ENCODE measurements at regions not wholly inside any gene's neighbourhood (a gene's known extent, or its start where the extent isn't known, plus 50 kb on each side); places are given as distances from the start of the nearest gene placed in this dataset.

DNA sequence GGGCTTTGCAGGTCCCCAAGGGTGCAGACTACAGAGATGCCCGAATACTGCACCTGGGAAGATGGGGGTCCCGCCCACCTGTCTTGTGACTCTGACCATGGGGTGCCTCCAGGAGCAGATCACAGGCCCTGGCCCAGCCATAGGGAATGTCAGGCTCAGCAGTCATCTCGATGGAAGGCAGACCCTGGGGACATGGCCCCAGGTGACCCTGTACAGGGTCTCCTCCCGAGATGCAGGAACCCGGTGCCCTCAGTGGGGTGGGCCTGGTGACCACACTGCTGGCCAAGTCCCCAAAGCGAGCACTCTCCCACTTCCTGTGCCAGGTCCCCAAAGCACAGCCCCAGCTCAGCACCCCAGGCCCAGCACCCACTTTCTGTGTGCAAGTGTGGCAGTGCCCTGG, 903.7 kb upstream of the USP15 start:
- no peak for DNase-seq

GRCh38 chr12:61357496-61357895, 902.7 kb upstream of the USP15 start:
- H3K4me3 ChIP-seq, result no peak overlapping the region
- TF ChIP-seq, protein P1, sequence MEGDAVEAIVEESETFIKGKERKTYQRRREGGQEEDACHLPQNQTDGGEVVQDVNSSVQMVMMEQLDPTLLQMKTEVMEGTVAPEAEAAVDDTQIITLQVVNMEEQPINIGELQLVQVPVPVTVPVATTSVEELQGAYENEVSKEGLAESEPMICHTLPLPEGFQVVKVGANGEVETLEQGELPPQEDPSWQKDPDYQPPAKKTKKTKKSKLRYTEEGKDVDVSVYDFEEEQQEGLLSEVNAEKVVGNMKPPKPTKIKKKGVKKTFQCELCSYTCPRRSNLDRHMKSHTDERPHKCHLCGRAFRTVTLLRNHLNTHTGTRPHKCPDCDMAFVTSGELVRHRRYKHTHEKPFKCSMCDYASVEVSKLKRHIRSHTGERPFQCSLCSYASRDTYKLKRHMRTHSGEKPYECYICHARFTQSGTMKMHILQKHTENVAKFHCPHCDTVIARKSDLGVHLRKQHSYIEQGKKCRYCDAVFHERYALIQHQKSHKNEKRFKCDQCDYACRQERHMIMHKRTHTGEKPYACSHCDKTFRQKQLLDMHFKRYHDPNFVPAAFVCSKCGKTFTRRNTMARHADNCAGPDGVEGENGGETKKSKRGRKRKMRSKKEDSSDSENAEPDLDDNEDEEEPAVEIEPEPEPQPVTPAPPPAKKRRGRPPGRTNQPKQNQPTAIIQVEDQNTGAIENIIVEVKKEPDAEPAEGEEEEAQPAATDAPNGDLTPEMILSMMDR (IDR thresholded peaks at IDR 0.05), result no peak
- TF ChIP-seq POLR2A (IDR thresholded peaks at IDR 0.05) (no peak), POLR2AphosphoS5 (IDR thresholded peaks at IDR 0.05) (no peak), EP300 (IDR thresholded peaks at IDR 0.05) (no peak)
- H3K9me3 ChIP-seq, result no peaks in the 10 kb centered on the region
- no peaks in the 10 kb centered on the region for H3K4me1 ChIP-seq
- 88 to 91% methylated on average over 4 of the region's 4 CpGs for WGBS, 2 donors
- intact Hi-C loops (cut with DNase I), result no loop called here
- H3K36me3 ChIP-seq, result no peaks in the 10 kb centered on the region
- H3K27me3 ChIP-seq, result no peaks in the 10 kb centered on the region
- H3K27ac ChIP-seq, result no peak overlapping the region
- no peak for DNase-seq

More for the DNA sequence above, 903.7 kb upstream of the USP15 start:
- H3K9me3 ChIP-seq, result no peaks in the 10 kb centered on the region
- no peaks in the 10 kb centered on the region for H3K36me3 ChIP-seq
- H3K4me3 ChIP-seq, result no peak overlapping the region
- no peak overlapping the region for H3K27ac ChIP-seq
- no peaks in the 10 kb centered on the region for H3K4me1 ChIP-seq
- no peaks in the 10 kb centered on the region for H3K27me3 ChIP-seq
- intact Hi-C loops (cut with DNase I), result no loop called here
- TF ChIP-seq POLR2A (IDR thresholded peaks at IDR 0.05) (no peak), POLR2AphosphoS5 (IDR thresholded peaks at IDR 0.05) (no peak), EP300 (IDR thresholded peaks at IDR 0.05) (no peak)
- TF ChIP-seq, protein P1 (IDR thresholded peaks at IDR 0.05), result no peak
- WGBS, 2 donors, result 87 to 90% methylated on average over 6 of the region's 6 CpGs

DNA sequence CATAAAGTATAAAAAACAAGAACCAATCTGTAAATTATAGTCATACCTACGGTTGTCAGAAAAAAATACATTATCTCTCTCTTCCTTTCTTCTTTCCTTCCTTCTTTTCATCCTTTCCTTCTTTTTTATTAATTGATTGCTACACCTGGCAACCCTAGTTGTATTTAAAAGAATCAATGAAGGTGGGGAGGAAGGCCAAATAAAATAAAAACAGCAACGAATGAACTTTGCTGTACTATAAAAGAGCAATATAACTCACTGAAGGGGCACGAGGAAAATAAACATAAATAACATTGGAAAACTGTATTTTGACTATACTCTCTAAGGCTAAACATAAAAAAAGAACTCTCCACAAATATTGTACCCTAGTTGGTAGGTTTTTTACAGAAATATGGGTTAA, 898.2 kb upstream of the USP15 start:
- no peaks in the 10 kb centered on the region for H3K36me3 ChIP-seq
- no peaks in the 10 kb centered on the region for H3K4me1 ChIP-seq
- WGBS, 2 donors, result 45 to 72% methylated on average over 3 of the region's 3 CpGs
- H3K4me3 ChIP-seq, result no peak overlapping the region
- no peak overlapping the region for H3K27ac ChIP-seq
- TF ChIP-seq EP300 (IDR thresholded peaks at IDR 0.05) (no peak), POLR2AphosphoS5 (IDR thresholded peaks at IDR 0.05) (no peak), POLR2A (IDR thresholded peaks at IDR 0.05) (no peak)
- TF ChIP-seq, protein P1 (IDR thresholded peaks at IDR 0.05), result no peak
- H3K27me3 ChIP-seq, result no peaks in the 10 kb centered on the region
- no peaks in the 10 kb centered on the region for H3K9me3 ChIP-seq
- intact Hi-C loops (cut with DNase I), result no loop called here
- DNase-seq, result no peak

GRCh38 chr12:61365001-61365400, 895.2 kb upstream of the USP15 start:
- H3K4me3 ChIP-seq, result no peak overlapping the region
- DNase-seq, result no peak
- no peaks in the 10 kb centered on the region for H3K27me3 ChIP-seq
- H3K27ac ChIP-seq, result no peak overlapping the region
- H3K4me1 ChIP-seq, result no peaks in the 10 kb centered on the region
- whole genome bisulfite sequencing, 2 donors, result 39 to 49% methylated on average over 1 of the region's 1 CpG
- TF ChIP-seq POLR2A (IDR thresholded peaks at IDR 0.05) (no peak), POLR2AphosphoS5 (IDR thresholded peaks at IDR 0.05) (no peak), EP300 (IDR thresholded peaks at IDR 0.05) (no peak)
- TF ChIP-seq, protein P1 (IDR thresholded peaks at IDR 0.05), result no peak
- H3K9me3 ChIP-seq, result no peaks in the 10 kb centered on the region
- H3K36me3 ChIP-seq, result no peaks in the 10 kb centered on the region
- intact Hi-C loops (cut with DNase I), result no loop called here

DNA sequence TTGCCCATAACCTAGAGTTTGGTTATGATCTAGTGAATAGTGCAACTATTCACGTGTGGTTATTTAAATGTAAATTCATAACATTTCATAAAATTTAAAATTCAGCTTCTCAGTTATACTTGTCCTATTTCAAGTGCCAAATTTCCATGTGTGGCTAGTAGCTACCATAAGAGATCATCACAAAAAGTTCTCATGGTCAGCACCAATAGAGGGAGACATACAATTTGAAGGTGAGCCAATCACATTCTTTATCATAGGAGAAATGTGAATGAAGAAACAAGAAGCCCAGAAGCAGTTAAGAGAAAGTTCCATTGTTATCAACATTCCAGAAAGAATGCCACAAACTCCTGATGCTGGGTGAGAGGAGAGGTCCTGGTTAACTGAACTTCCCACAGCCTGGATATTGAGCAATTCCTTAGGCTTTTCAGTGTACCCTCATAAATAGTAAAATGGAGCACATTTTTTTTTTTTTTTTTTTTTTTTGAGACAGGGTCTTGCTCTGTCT, 892.9 kb upstream of the USP15 start:
- WGBS, 2 donors, result 66 to 86% methylated on average over 1 of the region's 1 CpG
- H3K9me3 ChIP-seq, result no peaks in the 10 kb centered on the region
- TF ChIP-seq, protein P1 (IDR thresholded peaks at IDR 0.05), result no peak
- TF ChIP-seq POLR2A (IDR thresholded peaks at IDR 0.05) (no peak), POLR2AphosphoS5 (IDR thresholded peaks at IDR 0.05) (no peak), EP300 (IDR thresholded peaks at IDR 0.05) (no peak)
- no peaks in the 10 kb centered on the region for H3K36me3 ChIP-seq
- no peaks in the 10 kb centered on the region for H3K27me3 ChIP-seq
- no peak overlapping the region for H3K27ac ChIP-seq
- no peaks in the 10 kb centered on the region for H3K4me1 ChIP-seq
- no peak for DNase-seq
- intact Hi-C loops (cut with DNase I), result no loop called here
- no peak overlapping the region for H3K4me3 ChIP-seq

All from sigmoid colon (tissue), 6 donors.